Calu3 (cell line): ENCODE measurements at regions not wholly inside any gene's neighbourhood (a gene's known extent, or its start where the extent isn't known, plus 50 kb on each side); places are given as distances from the start of the nearest gene placed in this dataset.

Source experiments
- BruUV-seq: library from RNA; stranded (reverse); fragments of 400-500 nt; replicated peaks from 2 replicates; lab custom pipeline; 2021; lab: Mats Ljungman, UMichigan
- CTCF ChIA-PET: fragments of 300-600 bp; sonication (Branson Sonifier 250); formaldehyde crosslinking; loops from one replicate; lab custom pipeline; 2022; ENCODE audit warnings: antibody characterized with exemption; lab: Charles Lee
- DNase-seq: peaks from one replicate; pipeline ENCODE4 v3.0.0; 2022
- H3K27ac Mint-ChIP-seq: one replicate; pipeline ENCODE4 v1.8.0; 2022; ENCODE audit warnings: mixed read lengths; ENCODE audit not compliant: unreplicated experiment
- H3K27me3 Mint-ChIP-seq: one replicate; pipeline ENCODE4 v1.8.0; 2022; ENCODE audit warnings: mixed read lengths; ENCODE audit not compliant: unreplicated experiment
- H3K36me3 Mint-ChIP-seq: one replicate; pipeline ENCODE4 v1.8.0; 2022; ENCODE audit warnings: mild to moderate bottlenecking, moderate library complexity, mixed read lengths; ENCODE audit not compliant: insufficient read depth, unreplicated experiment
- H3K4me1 Mint-ChIP-seq: one replicate; pipeline ENCODE4 v1.8.0; 2022; ENCODE audit warnings: mild to moderate bottlenecking, low read depth, mixed read lengths; ENCODE audit not compliant: unreplicated experiment
- H3K4me3 Mint-ChIP-seq: one replicate; pipeline ENCODE4 v1.8.0; 2022; ENCODE audit warnings: mild to moderate bottlenecking, low read depth, moderate library complexity, mixed read lengths; ENCODE audit not compliant: unreplicated experiment
- H3K9me3 Mint-ChIP-seq: one replicate; pipeline ENCODE4 v1.8.0; 2022; ENCODE audit warnings: low read depth, mixed read lengths; ENCODE audit not compliant: unreplicated experiment
- intact Hi-C: fragments of 100-400 bp; cut with micrococcal nuclease; formaldehyde crosslinking; loops from one replicate; pipeline ENCODE4 v1.10.0; 2022; ENCODE audit not compliant: unreplicated experiment
- TF ChIP-seq, protein P1 (sequence below): fragments of 200-600 bp; IDR thresholded peaks from one replicate; pipeline ENCODE4 v1.8.0; 2022; ENCODE audit warnings: antibody characterized with exemption; ENCODE audit not compliant: unreplicated experiment

DNA sequence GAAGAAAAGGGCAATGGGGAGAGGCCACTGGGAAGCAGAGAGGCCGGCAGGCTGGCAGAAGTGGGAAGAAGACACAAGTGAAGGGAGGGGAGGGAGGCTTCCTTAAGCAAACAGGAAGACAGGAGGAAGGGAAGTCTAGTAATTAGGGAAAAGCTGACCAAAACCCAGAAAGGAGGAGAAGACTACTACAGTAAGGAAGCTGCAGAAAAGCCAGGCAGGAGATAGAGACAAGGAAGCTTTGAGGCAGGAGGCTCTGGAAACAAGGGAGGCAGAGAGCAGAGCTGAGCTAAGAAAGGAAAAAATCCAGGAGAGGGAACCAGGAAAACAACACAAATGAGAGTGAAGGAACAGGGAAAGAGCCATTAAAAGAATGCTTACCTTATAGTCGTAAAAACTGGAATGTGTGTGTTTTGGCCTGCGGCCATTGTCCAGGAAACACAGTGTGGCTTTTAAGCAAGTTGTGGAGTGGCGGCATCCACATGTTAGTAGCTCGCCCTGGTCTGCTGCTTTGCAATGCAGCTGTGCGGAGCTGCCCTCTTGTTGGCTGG, 317.1 kb upstream of the CLINT1 start:
- Mint-ChIP-seq H3K27ac (no peak overlapping the region), H3K36me3 (no peaks in the 10 kb centered on the region), H3K4me1 (no peaks in the 10 kb centered on the region), H3K27me3 (peaks cover 30% of the 10 kb centered on the region), H3K9me3 (no peaks in the 10 kb centered on the region), H3K4me3 (no peak overlapping the region)
- CTCF ChIA-PET: interaction anchor here (0.6 to 1.6 kb wide), 3 partner anchors 78 to 520 kb away, joined by 3 to 6 read pairs (median 4); no protein-coding TSS in a partner anchor
- BruUV-seq: no TSS peak
- TF ChIP-seq, protein P1, sequence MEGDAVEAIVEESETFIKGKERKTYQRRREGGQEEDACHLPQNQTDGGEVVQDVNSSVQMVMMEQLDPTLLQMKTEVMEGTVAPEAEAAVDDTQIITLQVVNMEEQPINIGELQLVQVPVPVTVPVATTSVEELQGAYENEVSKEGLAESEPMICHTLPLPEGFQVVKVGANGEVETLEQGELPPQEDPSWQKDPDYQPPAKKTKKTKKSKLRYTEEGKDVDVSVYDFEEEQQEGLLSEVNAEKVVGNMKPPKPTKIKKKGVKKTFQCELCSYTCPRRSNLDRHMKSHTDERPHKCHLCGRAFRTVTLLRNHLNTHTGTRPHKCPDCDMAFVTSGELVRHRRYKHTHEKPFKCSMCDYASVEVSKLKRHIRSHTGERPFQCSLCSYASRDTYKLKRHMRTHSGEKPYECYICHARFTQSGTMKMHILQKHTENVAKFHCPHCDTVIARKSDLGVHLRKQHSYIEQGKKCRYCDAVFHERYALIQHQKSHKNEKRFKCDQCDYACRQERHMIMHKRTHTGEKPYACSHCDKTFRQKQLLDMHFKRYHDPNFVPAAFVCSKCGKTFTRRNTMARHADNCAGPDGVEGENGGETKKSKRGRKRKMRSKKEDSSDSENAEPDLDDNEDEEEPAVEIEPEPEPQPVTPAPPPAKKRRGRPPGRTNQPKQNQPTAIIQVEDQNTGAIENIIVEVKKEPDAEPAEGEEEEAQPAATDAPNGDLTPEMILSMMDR: no peak
- no peak for DNase-seq
- intact Hi-C loops: loop anchor here (1.0 to 10.0 kb wide), 4 partner anchors 411 to 957 kb away; no protein-coding TSS in a partner anchor

DNA sequence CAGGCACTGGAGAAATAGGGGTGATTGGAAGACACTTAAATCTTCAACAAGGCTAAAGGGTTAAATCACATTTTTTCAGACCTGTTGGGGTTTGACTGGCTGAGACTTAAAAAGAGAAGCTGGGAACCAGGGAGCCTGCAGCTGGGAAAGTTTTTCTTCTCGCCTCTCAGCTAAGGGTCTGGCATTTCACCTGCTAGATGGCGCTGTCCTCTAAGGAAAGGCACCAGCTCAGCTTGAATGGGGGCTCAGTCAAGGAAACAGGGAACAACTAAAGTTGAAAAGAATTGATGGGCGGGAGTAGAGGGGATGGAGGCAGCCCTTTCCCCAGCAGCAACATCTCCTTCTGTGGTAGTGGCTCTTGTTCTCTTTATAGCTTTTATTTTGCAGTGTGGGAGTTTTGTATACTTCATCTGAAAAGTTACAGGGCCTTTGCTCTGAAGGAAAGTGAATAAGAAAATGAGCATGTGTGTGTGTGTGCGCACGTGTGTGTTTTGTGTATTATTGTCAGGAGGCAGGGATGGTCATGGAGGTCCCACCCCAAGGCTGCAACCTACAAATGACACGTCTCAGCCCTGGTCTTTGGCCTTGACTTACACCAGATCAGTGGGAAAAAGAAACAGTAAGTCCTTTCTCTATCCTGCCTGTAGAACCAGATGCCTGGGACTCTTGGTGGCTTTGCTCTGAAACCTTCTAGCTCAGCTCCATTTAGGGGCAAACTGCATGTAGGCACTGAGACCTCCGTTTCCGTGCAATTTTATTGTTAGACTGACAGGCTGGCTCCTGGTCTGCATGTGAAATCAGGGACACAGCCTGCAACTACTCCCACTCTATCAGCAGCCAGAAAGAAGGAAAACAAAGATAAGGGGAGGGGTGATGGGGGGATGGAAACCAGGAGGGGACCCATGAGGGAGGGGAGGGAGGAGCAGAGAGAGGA, 316.2 kb upstream of the CLINT1 start:
- TF ChIP-seq, protein P1: peak; percentile 68
- Mint-ChIP-seq H3K4me1 (peaks cover 5% of the 10 kb centered on the region), H3K36me3 (no peaks in the 10 kb centered on the region), H3K27ac (no peak overlapping the region), H3K9me3 (no peaks in the 10 kb centered on the region), H3K27me3 (peaks cover 37% of the 10 kb centered on the region), H3K4me3 (no peak overlapping the region)
- peak; percentile 71 for DNase-seq
- CTCF ChIA-PET: interaction anchor here (0.7 to 1.6 kb wide), 6 partner anchors 13 to 1047 kb away, joined by 3 to 22 read pairs (median 6); no protein-coding TSS in a partner anchor
- intact Hi-C loops: loop anchor here (1.0 to 10.0 kb wide), 4 partner anchors 410 to 958 kb away; no protein-coding TSS in a partner anchor
- no TSS peak for BruUV-seq

DNA sequence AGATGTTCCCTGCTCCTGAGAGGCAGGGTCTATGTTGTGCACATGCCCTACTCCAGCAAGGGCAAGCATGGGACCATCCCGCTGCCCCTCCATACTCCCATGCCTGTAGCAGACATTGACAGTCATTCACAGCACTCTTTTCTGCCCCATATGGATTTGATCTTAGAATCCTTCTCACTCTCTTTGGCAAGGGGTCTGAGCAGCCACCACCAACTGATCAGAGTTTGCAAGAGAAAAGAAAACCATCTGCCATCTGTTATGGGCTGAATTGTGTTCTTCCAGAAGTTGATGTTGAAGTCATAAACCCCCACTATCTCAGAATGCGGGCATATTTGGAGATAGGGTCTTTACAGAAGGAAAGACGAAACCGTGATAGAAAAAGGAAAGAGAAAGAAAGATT, 315.1 kb upstream of the CLINT1 start:
- no peak overlapping the region for H3K4me3 Mint-ChIP-seq
- CTCF ChIA-PET: interaction anchor here (1.4 kb wide), 1 partner anchor 933 kb away, joined by 22 read pairs; no protein-coding TSS in a partner anchor
- H3K36me3 Mint-ChIP-seq: no peaks in the 10 kb centered on the region
- intact Hi-C loops: loop anchor here (2.0 to 10.0 kb wide), 2 partner anchors 409 to 933 kb away; no protein-coding TSS in a partner anchor
- H3K4me1 Mint-ChIP-seq: peaks cover 8% of the 10 kb centered on the region
- H3K27ac Mint-ChIP-seq: no peak overlapping the region
- DNase-seq: no peak
- BruUV-seq: no TSS peak
- H3K27me3 Mint-ChIP-seq: peaks cover 43% of the 10 kb centered on the region
- no peaks in the 10 kb centered on the region for H3K9me3 Mint-ChIP-seq
- TF ChIP-seq, protein P1: no peak

DNA sequence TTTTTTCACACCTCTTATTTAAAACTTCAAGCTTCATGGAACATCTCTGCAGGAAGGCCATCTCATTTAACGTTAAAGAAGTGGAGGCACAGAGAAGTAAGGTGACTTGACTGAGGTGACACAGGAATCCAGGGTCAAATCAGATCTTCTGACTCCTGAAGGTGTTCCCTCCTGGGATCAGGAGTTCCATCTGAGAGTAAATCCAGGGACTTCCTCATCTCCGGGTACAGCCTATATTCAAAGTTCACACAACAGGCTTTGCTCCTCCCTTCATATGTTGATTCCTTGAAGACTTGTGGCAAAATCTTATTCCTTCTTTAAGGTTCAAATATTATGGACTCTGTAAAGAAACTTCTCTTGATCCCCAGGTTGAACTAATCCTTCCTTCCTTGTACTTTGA, 313.1 kb upstream of the CLINT1 start:
- Mint-ChIP-seq H3K4me1 (peaks cover 8% of the 10 kb centered on the region), H3K4me3 (no peak overlapping the region), H3K36me3 (no peaks in the 10 kb centered on the region), H3K9me3 (no peaks in the 10 kb centered on the region), H3K27ac (no peak overlapping the region), H3K27me3 (peaks cover 41% of the 10 kb centered on the region)
- TF ChIP-seq, protein P1: no peak
- intact Hi-C loops: loop anchor here (10.0 kb wide), 1 partner anchor 407 kb away; no protein-coding TSS in a partner anchor
- BruUV-seq: no TSS peak
- DNase-seq: no peak
- CTCF ChIA-PET: interaction anchor here (0.9 kb wide), 1 partner anchor 18 kb away, joined by 3 read pairs; no protein-coding TSS in a partner anchor
